ENCODE measurements at regions not wholly inside any gene's neighbourhood (a gene's known extent, or its start where the extent isn't known, plus 50 kb on each side); places are given as distances from the start of the nearest gene placed in this dataset.
A peak's percentile ranks its signal among the peaks of the same experiment; 100 is the strongest.
"Not testable (repeated sequence)": the region's sequence is repeated elsewhere in the genome, so short reads cannot be mapped to it uniquely, and the experiment has no call there.

GRCh38 chr2:102871707-102872106 is 109.9 kb downstream of the TMEM182 start:
- DNase-seq (ENCODE audit: low read depth) = no peak

- no peak for DNase-seq (ENCODE audit: low read depth)
Observed at GRCh38 chr2:102872388-102872787, 110.6 kb downstream of the TMEM182 start.

- not testable (repeated sequence) for DNase-seq (ENCODE audit: low read depth)
Observed at GRCh38 chr2:102879513-102879912, 117.7 kb downstream of the TMEM182 start.

GRCh38 chr2:102880731-102881130 is 118.9 kb downstream of the TMEM182 start:
- DNase-seq (ENCODE audit: low read depth) = no peak

- no peak for DNase-seq (ENCODE audit: low read depth)
Observed at GRCh38 chr2:102886216-102886893, 124.5 kb downstream of the TMEM182 start.

GRCh38 chr2:102888514-102888913 is 126.7 kb downstream of the TMEM182 start:
- no peak for DNase-seq (ENCODE audit: low read depth)

GRCh38 chr2:102891296-102891695 is 129.5 kb downstream of the TMEM182 start:
- peak; percentile 48 for DNase-seq (ENCODE audit: low read depth)

- DNase-seq (ENCODE audit: low read depth) = no peak
Observed at GRCh38 chr2:102892698-102893310, 131.0 kb downstream of the TMEM182 start.

- DNase-seq (ENCODE audit: low read depth) = no peak
Observed at GRCh38 chr2:102893870-102894269, 132.0 kb downstream of the TMEM182 start.

GRCh38 chr2:102895376-102895775 is 133.5 kb downstream of the TMEM182 start:
- DNase-seq (ENCODE audit: low read depth) = no peak

- DNase-seq (ENCODE audit: low read depth) = not testable (repeated sequence)
Observed at GRCh38 chr2:102909240-102909639, 147.4 kb downstream of the TMEM182 start.

- DNase-seq (ENCODE audit: low read depth) = no peak
Observed at GRCh38 chr2:102910724-102911123, 148.9 kb downstream of the TMEM182 start.

GRCh38 chr2:102915128-102915527 is 153.3 kb downstream of the TMEM182 start:
- peak; percentile 76 for DNase-seq (ENCODE audit: low read depth)

- no peak for DNase-seq (ENCODE audit: low read depth)
Observed at GRCh38 chr2:102922321-102922720, 160.5 kb downstream of the TMEM182 start.

GRCh38 chr2:102925003-102925402 is 163.2 kb downstream of the TMEM182 start:
- DNase-seq (ENCODE audit: low read depth) = no peak

GRCh38 chr2:102927854-102928267 is 166.0 kb downstream of the TMEM182 start:
- no peak for DNase-seq (ENCODE audit: low read depth)

GRCh38 chr2:102929721-102930120 is 167.9 kb downstream of the TMEM182 start:
- DNase-seq (ENCODE audit: low read depth) = no peak

GRCh38 chr2:102932501-102932900 is 170.7 kb downstream of the TMEM182 start:
- peak; percentile 19 for DNase-seq (ENCODE audit: low read depth)

- no peak for DNase-seq (ENCODE audit: low read depth)
Observed at GRCh38 chr2:102939207-102939606, 177.4 kb downstream of the TMEM182 start.

- DNase-seq (ENCODE audit: low read depth) = no peak
Observed at GRCh38 chr2:102940684-102941083, 178.9 kb downstream of the TMEM182 start.

GRCh38 chr2:102942107-102942506 is 180.3 kb downstream of the TMEM182 start:
- DNase-seq (ENCODE audit: low read depth) = no peak

- no peak for DNase-seq (ENCODE audit: low read depth)
Observed at GRCh38 chr2:102943251-102943650, 181.4 kb downstream of the TMEM182 start.

- peak; percentile 24 for DNase-seq (ENCODE audit: low read depth)
Observed at GRCh38 chr2:102950371-102950946, 188.6 kb downstream of the TMEM182 start.

All from Daoy (cell line).